Breast epithelium (tissue), 3 donors: ENCODE measurements at regions not wholly inside any gene's neighbourhood (a gene's known extent, or its start where the extent isn't known, plus 50 kb on each side); places are given as distances from the start of the nearest gene placed in this dataset.

Experiments used
- CTCF ChIP-seq, 3 donors: fragments of 450-650 bp; IDR thresholded peaks; one replicate each; pipeline ENCODE4 v1.5.1; 2016 to 2017; ENCODE audit warnings: antibody characterized with exemption in 3 of 3, mild to moderate bottlenecking in 3 of 3, moderate library complexity in 3 of 3
- POLR2AphosphoS5 ChIP-seq, 3 donors: sonication (generic); formaldehyde crosslinking; IDR thresholded peaks; one replicate each; pipeline ENCODE4 v1.6.1; 2017; ENCODE audit warnings: antibody characterized with exemption in 3 of 3

GRCh38 chr1:221839782-221840395 is 98.0 kb upstream of the DUSP10 start:
- TF ChIP-seq POLR2AphosphoS5 (IDR thresholded peaks at IDR 0.05) (no peak), CTCF (IDR thresholded peaks at IDR 0.05) (no peak)
